ENCODE measurements at regions not wholly inside any gene's neighbourhood (a gene's known extent, or its start where the extent isn't known, plus 50 kb on each side); places are given as distances from the start of the nearest gene placed in this dataset.

DNA sequence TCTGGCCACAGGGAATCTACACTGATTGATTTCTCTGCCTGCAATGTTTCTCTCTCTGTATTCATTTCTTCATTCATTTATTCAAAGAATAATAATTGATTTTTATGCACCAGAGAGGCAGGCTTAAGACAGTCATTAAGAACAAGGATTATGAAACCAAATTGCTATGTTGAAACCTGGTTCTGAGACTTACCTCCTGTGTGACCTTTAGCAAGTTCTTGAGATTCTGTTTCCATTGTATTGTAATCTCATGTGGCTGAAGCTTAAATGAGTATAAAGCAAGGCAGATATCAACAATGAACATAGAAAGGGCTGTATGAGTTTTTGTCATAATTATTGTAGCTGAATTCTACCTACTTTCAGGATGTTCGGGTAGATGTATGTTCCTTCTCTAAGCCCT is 129.6 kb upstream of the GRIA1 start:
- H3K36me3 ChIP-seq = no peaks in the 10 kb centered on the region
- TF ChIP-seq, protein P1, sequence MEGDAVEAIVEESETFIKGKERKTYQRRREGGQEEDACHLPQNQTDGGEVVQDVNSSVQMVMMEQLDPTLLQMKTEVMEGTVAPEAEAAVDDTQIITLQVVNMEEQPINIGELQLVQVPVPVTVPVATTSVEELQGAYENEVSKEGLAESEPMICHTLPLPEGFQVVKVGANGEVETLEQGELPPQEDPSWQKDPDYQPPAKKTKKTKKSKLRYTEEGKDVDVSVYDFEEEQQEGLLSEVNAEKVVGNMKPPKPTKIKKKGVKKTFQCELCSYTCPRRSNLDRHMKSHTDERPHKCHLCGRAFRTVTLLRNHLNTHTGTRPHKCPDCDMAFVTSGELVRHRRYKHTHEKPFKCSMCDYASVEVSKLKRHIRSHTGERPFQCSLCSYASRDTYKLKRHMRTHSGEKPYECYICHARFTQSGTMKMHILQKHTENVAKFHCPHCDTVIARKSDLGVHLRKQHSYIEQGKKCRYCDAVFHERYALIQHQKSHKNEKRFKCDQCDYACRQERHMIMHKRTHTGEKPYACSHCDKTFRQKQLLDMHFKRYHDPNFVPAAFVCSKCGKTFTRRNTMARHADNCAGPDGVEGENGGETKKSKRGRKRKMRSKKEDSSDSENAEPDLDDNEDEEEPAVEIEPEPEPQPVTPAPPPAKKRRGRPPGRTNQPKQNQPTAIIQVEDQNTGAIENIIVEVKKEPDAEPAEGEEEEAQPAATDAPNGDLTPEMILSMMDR (IDR thresholded peaks at IDR 0.05) = no peak
- H3K27ac ChIP-seq = no peak overlapping the region
- 77% methylated on average over 1 of the region's 1 CpG for WGBS, 2 donors
- H3K27me3 ChIP-seq = no peaks in the 10 kb centered on the region
- DNase-seq (no peak), FAIRE-seq (no peak), ATAC-seq (no peak)
- intact Hi-C loops (cut with DNase I) = no loop called here
- H3K9me3 ChIP-seq = no peaks in the 10 kb centered on the region
- H3K4me3 ChIP-seq = no peak overlapping the region
- no peaks in the 10 kb centered on the region for H3K4me1 ChIP-seq

DNA sequence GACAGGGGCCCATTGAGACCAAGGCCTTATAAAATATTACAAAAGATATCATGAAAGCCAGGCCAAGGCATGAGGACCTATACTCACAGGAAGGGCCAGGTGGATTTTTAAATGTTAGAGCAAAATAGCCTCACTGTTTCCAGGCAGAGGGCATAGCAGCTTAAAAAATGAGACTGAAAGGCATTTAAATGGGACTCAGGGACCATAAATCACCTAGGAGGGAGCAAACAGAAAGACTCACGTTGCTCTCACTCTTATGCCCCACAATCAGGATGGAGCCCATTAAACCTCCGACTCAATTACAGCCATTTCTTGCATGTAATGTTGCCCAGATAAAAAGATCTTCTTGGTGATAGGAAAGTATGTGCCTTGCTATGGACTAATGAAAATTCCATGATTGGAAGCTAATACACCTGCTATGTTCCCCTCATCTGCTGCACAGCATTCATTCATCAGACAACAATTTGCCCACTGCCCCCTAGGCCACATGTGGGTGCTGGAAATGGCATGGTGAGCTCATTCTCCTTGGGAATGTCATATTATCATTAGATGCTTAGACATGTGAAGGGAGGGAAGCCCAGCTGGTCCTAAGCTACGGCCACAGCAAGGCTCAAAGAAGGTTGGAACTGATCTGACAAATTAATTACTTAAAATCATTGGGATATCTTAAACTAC is 128.6 kb upstream of the GRIA1 start:
- Histone ChIP-seq H3K27me3 (no peaks in the 10 kb centered on the region), H3K4me3 (no peak overlapping the region), H3K36me3 (no peaks in the 10 kb centered on the region), H3K27ac (no peak overlapping the region), H3K9me3 (no peaks in the 10 kb centered on the region), H3K4me1 (no peaks in the 10 kb centered on the region)
- DNase-seq = no peak
- intact Hi-C loops (cut with DNase I) = no loop called here
- WGBS, 2 donors = 42 to 50% methylated on average over 3 of the region's 3 CpGs
- no peak for FAIRE-seq
- ATAC-seq = no peak
- TF ChIP-seq, protein P1 (IDR thresholded peaks at IDR 0.05) = no peak

DNA sequence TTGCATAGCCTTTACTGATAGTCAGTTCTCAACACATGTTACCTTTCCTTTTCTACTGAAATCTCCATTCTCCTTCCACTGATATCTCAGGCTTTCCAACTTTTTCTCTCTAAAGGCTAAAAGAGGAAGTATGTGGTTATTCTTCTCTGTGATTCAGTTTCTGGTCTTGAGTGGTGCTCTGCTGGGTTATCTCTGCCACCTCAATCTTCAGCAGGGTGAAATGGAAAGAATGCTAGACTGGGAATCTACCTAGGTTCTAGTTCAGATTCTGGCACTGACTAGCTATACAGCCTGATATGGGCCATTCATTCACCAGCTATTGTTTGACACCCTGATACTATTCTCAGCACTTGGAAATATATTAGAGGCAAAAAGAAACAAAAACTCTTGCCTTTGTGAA is 124.9 kb upstream of the GRIA1 start:
- Histone ChIP-seq H3K4me3 (no peak overlapping the region), H3K27me3 (no peaks in the 10 kb centered on the region), H3K36me3 (no peaks in the 10 kb centered on the region), H3K27ac (no peak overlapping the region), H3K9me3 (no peaks in the 10 kb centered on the region), H3K4me1 (no peaks in the 10 kb centered on the region)
- DNase-seq = no peak
- intact Hi-C loops (cut with DNase I) = no loop called here
- ATAC-seq = no peak
- TF ChIP-seq, protein P1 (IDR thresholded peaks at IDR 0.05) = no peak
- no peak for FAIRE-seq

DNA sequence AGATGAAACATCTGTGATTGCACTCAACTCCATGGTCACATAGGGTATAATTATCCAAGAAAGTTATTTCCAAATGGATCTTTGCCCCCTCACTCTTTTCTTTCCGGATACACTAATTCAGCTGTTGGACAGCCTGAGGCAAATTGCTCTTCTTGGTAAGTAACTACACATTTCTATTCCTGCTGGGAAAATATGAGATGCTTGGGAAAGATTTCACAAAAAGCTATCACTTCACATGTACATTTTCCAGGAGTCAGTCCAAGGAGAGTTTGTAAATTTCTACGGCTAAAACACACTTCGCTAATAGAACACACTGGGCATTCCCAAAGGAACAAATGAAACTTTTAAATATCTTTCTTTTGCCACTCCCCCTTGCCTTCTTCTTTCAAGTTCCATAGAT is 123.0 kb upstream of the GRIA1 start:
- no peak overlapping the region for H3K4me3 ChIP-seq
- TF ChIP-seq, protein P1 (IDR thresholded peaks at IDR 0.05) = no peak
- no peak for ATAC-seq
- WGBS, 2 donors = 86 to 88% methylated on average over 3 of the region's 3 CpGs
- no peak overlapping the region for H3K27ac ChIP-seq
- no peak for FAIRE-seq
- H3K4me1 ChIP-seq = no peaks in the 10 kb centered on the region
- no peaks in the 10 kb centered on the region for H3K9me3 ChIP-seq
- intact Hi-C loops (cut with DNase I) = no loop called here
- no peaks in the 10 kb centered on the region for H3K27me3 ChIP-seq
- DNase-seq = no peak
- no peaks in the 10 kb centered on the region for H3K36me3 ChIP-seq

DNA sequence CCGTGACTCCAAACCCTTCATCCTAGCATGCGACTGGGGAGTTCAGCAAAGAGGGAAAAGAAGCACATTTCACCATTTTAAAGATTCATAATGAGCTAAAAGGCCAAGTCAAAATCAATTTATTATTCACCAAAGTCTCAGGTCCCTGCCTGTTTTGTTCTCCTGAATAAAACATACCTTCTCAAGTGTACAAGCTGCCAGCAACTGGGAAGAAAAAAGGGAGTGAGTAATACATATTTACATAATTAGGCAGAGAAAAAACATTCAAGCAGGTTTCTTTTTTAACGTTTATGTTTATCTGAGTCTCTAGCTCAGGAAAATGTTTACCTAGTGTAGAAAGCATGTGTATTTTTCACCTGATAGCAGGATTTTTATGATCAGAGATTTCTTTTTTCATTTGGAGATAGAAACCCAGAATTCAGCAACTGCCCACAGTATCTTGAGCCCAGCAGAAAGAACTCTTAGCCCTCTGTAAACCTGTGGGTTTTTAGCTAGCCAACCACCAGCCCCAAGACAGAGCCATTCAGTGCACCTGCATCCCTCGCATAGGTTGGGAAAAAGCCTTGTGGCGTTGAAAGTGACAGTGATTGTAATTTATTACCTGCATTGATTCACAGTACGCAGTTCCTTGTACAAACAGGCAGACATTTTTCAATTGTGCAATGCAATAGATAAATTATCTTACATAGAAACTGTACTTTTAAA is 117.9 kb upstream of the GRIA1 start:
- Histone ChIP-seq H3K4me1 (no peaks in the 10 kb centered on the region), H3K27me3 (no peaks in the 10 kb centered on the region), H3K36me3 (no peaks in the 10 kb centered on the region), H3K4me3 (no peak overlapping the region), H3K9me3 (no peaks in the 10 kb centered on the region), H3K27ac (no peak overlapping the region)
- no peak for FAIRE-seq
- no peak for DNase-seq
- intact Hi-C loops (cut with DNase I) = no loop called here
- ATAC-seq = peak in 1 of 4 donors; percentile 21
- 23 to 26% methylated on average over 6 of the region's 6 CpGs for WGBS, 2 donors
- TF ChIP-seq, protein P1 (IDR thresholded peaks at IDR 0.05) = no peak

Data from pancreas (tissue), 10 donors.